Stimulated activated CD8-positive, alpha-beta memory T cell treated with anti-CD3 and anti-CD28 coated beads, Interleukin-4, amount 100 ng/mL, for 1 hour (primary cell): ENCODE measurements at regions not wholly inside any gene's neighbourhood (a gene's known extent, or its start where the extent isn't known, plus 50 kb on each side); places are given as distances from the start of the nearest gene placed in this dataset.

Experiments
- DNase-seq, 2 donors: peaks; one replicate each; pipeline ENCODE4 v3.0.0-alpha.2; 2020; ENCODE audit warnings: low read depth in 2 of 2, low spot score in 1 of 2

GRCh38 chr13:91155512-91156114 is 191.9 kb upstream of the MIR17HG start:
- DNase-seq, result no peak

- no peak for DNase-seq
These were observed 190.0 kb upstream of the MIR17HG start for GRCh38 chr13:91157273-91158016.

GRCh38 chr13:91158017-91158395 is 189.5 kb upstream of the MIR17HG start:
- DNase-seq, result no peak

GRCh38 chr13:91162180-91162579 is 185.3 kb upstream of the MIR17HG start:
- no peak for DNase-seq

GRCh38 chr13:91162589-91162988 is 184.9 kb upstream of the MIR17HG start:
- DNase-seq, result no peak

- DNase-seq, result no peak
These were observed 181.7 kb upstream of the MIR17HG start for GRCh38 chr13:91165758-91166157.

GRCh38 chr13:91166714-91167511 is 180.6 kb upstream of the MIR17HG start:
- no peak for DNase-seq

- no peak for DNase-seq
These were observed 179.6 kb upstream of the MIR17HG start for GRCh38 chr13:91167706-91168385.

GRCh38 chr13:91168386-91168711 is 179.1 kb upstream of the MIR17HG start:
- no peak for DNase-seq

- no peak for DNase-seq
These were observed 178.0 kb upstream of the MIR17HG start for GRCh38 chr13:91169321-91170050.

- DNase-seq, result no peak
These were observed 175.3 kb upstream of the MIR17HG start for GRCh38 chr13:91172160-91172559.

- DNase-seq, result no peak
These were observed 172.5 kb upstream of the MIR17HG start for GRCh38 chr13:91174886-91175501.

- no peak for DNase-seq
These were observed 169.4 kb upstream of the MIR17HG start for GRCh38 chr13:91178099-91178498.

- DNase-seq, result no peak
These were observed 165.6 kb upstream of the MIR17HG start for GRCh38 chr13:91181892-91182291.

GRCh38 chr13:91184244-91184926 is 163.1 kb upstream of the MIR17HG start:
- DNase-seq, result no peak

- no peak for DNase-seq
These were observed 162.1 kb upstream of the MIR17HG start for GRCh38 chr13:91185294-91185863.

- no peak for DNase-seq
These were observed 160.0 kb upstream of the MIR17HG start for GRCh38 chr13:91187522-91187921.

GRCh38 chr13:91189506-91189905 is 158.0 kb upstream of the MIR17HG start:
- DNase-seq, result no peak

- DNase-seq, result no peak
These were observed 154.1 kb upstream of the MIR17HG start for GRCh38 chr13:91193358-91193757.

- DNase-seq, result no peak
These were observed 151.7 kb upstream of the MIR17HG start for GRCh38 chr13:91195789-91196188.
